ENCODE measurements at regions not wholly inside any gene's neighbourhood (a gene's known extent, or its start where the extent isn't known, plus 50 kb on each side); places are given as distances from the start of the nearest gene placed in this dataset.

DNA sequence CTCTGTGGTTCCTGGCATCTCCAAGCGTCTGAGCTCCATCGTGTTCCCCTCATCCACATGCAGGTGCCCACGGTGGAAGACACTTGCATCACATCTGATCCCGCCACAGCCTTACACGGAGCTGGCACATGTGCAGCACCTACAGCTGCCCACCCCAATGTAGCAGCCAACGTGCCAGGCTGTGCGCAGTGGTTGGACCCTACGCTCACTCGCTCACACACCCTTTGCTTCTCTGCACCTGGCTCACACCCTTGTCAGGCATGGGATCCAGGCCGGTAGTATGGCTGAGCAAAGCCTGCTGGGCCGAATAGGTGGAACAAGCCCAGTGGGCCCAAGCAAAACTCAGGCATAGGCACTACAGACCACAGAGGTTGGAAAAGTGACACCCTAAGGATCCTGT is 567.2 kb downstream of the FSCB start:
- TF ChIP-seq, protein P1, sequence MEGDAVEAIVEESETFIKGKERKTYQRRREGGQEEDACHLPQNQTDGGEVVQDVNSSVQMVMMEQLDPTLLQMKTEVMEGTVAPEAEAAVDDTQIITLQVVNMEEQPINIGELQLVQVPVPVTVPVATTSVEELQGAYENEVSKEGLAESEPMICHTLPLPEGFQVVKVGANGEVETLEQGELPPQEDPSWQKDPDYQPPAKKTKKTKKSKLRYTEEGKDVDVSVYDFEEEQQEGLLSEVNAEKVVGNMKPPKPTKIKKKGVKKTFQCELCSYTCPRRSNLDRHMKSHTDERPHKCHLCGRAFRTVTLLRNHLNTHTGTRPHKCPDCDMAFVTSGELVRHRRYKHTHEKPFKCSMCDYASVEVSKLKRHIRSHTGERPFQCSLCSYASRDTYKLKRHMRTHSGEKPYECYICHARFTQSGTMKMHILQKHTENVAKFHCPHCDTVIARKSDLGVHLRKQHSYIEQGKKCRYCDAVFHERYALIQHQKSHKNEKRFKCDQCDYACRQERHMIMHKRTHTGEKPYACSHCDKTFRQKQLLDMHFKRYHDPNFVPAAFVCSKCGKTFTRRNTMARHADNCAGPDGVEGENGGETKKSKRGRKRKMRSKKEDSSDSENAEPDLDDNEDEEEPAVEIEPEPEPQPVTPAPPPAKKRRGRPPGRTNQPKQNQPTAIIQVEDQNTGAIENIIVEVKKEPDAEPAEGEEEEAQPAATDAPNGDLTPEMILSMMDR (conservative IDR thresholded peaks at IDR 0.05; ENCODE audit: low read depth, low read length): no peak
- TF ChIP-seq EZH2 (IDR thresholded peaks at IDR 0.05; ENCODE audit: borderline replicate concordance, low read depth, low read length, poor library complexity, severe bottlenecking): no peak
